Endothelial cell of umbilical vein (primary cell): ENCODE measurements at regions not wholly inside any gene's neighbourhood (a gene's known extent, or its start where the extent isn't known, plus 50 kb on each side); places are given as distances from the start of the nearest gene placed in this dataset.
"Not testable (repeated sequence)": the region's sequence is repeated elsewhere in the genome, so short reads cannot be mapped to it uniquely, and the experiment has no call there.

Experiments used
- BruUV-seq: library from RNA; stranded (reverse); fragments of 400-500 nt; replicated peaks from 2 replicates; lab custom pipeline; 2021; lab: Mats Ljungman, UMichigan
- CTCF ChIA-PET: fragments of 300-600, 350-600 bp; sonication (Branson Sonifier 250); formaldehyde crosslinking; loops from one replicate; lab custom pipeline; 2021; ENCODE audit warnings: antibody characterized with exemption, inconsistent platforms; lab: Charles Lee
- POLR2A ChIA-PET: fragments of 300-600, 350-600 bp; sonication (Branson Sonifier 250); formaldehyde crosslinking; loops from one replicate; lab custom pipeline; 2021; ENCODE audit warnings: antibody characterized with exemption, inconsistent platforms; lab: Charles Lee
- DNase-seq: peaks from one replicate; pipeline ENCODE4 v3.0.0-alpha.2; 2011; ENCODE audit warnings: low read depth, low spot score
- FAIRE-seq: peaks from 2 replicates; lab custom pipeline; 2011; peaks lifted over from hg19 to GRCh38; lab: Jason Lieb, UNC
- H2AFZ ChIP-seq: 2 replicates; pipeline ENCODE4 v1.6.0; 2012; ENCODE audit warnings: low read depth, low read length, control low read depth, inconsistent platforms
- H3K27ac ChIP-seq: 2 replicates; pipeline ENCODE4 v1.5.1; 2011; ENCODE audit warnings: low read depth, mild to moderate bottlenecking, control low read depth, low read length, moderate library complexity; ENCODE audit not compliant: insufficient read depth
- H3K27me3 ChIP-seq, 2 experiments: 2 replicates each; pipeline versions ENCODE4 v1.6.0 to v1.6.1; 2011; ENCODE audit warnings: low read length in 2 of 2, mixed read lengths in 1 of 2; ENCODE audit not compliant: control insufficient read depth in 2 of 2, insufficient read depth in 2 of 2
- H3K36me3 ChIP-seq, 2 experiments: 2 replicates in 1 of 2; 3 replicates in 1 of 2; pipeline ENCODE4 v1.5.1; 2011; ENCODE audit warnings: low read length in 2 of 2, mild to moderate bottlenecking in 1 of 2, moderate library complexity in 1 of 2; ENCODE audit not compliant: control insufficient read depth in 2 of 2, insufficient read depth in 2 of 2; ENCODE audit errors: extremely low read depth in 1 of 2
- H3K4me1 ChIP-seq: 3 replicates; pipeline ENCODE4 v1.5.1; 2011; ENCODE audit warnings: mild to moderate bottlenecking, low read length; ENCODE audit not compliant: control insufficient read depth, insufficient read depth; ENCODE audit errors: extremely low read depth
- H3K4me2 ChIP-seq: 2 replicates; pipeline ENCODE4 v1.6.1; 2011; ENCODE audit warnings: low read length, control low read depth, mixed read lengths; ENCODE audit not compliant: insufficient read depth
- H3K4me3 ChIP-seq, 3 experiments: fragments of 200-600 bp in 1 of 3; sonication (generic), shearing (Covaris generic) in 1 of 3; replicated peaks in 1 of 3; 2 replicates each; pipeline ENCODE4 v1.5.1; 2011 to 2016; ENCODE audit warnings: control low read depth in 3 of 3, low read length in 3 of 3, mild to moderate bottlenecking in 2 of 3, inconsistent platforms in 1 of 3, low read depth in 1 of 3, moderate library complexity in 1 of 3; ENCODE audit not compliant: insufficient read depth in 1 of 3
- H3K79me2 ChIP-seq: 2 replicates; pipeline ENCODE4 v1.6.0; 2012; ENCODE audit warnings: low read length, inconsistent platforms; ENCODE audit not compliant: control insufficient read depth, insufficient read depth
- H3K9ac ChIP-seq: replicated peaks from 2 replicates; pipeline ENCODE3; 2011; ENCODE audit warnings: low read length, control low read depth; ENCODE audit not compliant: insufficient read depth; ENCODE audit errors: extremely low read depth
- H3K9me1 ChIP-seq: replicated peaks from 3 replicates; pipeline ENCODE4 v1.6.0; 2011; ENCODE audit warnings: mild to moderate bottlenecking, low read length; ENCODE audit not compliant: control insufficient read depth, insufficient read depth; ENCODE audit errors: extremely low read depth
- H3K9me3 ChIP-seq: replicated peaks from 2 replicates; pipeline ENCODE4 v1.5.1; 2012; ENCODE audit warnings: low read length, inconsistent platforms; ENCODE audit not compliant: control insufficient read depth, insufficient read depth
- H4K20me1 ChIP-seq: replicated peaks from 2 replicates; pipeline ENCODE3; 2011; ENCODE audit warnings: mild to moderate bottlenecking, low read length; ENCODE audit not compliant: control insufficient read depth, insufficient read depth; ENCODE audit errors: extremely low read depth
- CTCF ChIP-seq, 2 donors: IDR thresholded peaks; 1 replicate in 1 of 2; 2 replicates in 1 of 2; pipeline ENCODE4 v1.5.1; 2011; ENCODE audit warnings: low read length in 2 of 2, mild to moderate bottlenecking in 2 of 2, moderate library complexity in 2 of 2, control low read depth in 1 of 2, inconsistent platforms in 1 of 2, low read depth in 1 of 2; ENCODE audit not compliant: insufficient read depth in 1 of 2; ENCODE audit errors: extremely low read depth in 1 of 2
- EZH2 ChIP-seq: IDR thresholded peaks from 2 replicates; pipeline ENCODE4 v1.6.1; 2012; ENCODE audit warnings: borderline replicate concordance, low read depth, mild to moderate bottlenecking, moderate library complexity, low read length, inconsistent platforms; ENCODE audit not compliant: severe bottlenecking
- FOS ChIP-seq: IDR thresholded peaks from 2 replicates; pipeline ENCODE4 v1.6.1; 2011; ENCODE audit warnings: mild to moderate bottlenecking, low read length, moderate library complexity, borderline replicate concordance; ENCODE audit not compliant: insufficient read depth
- GATA2 ChIP-seq: IDR thresholded peaks from 2 replicates; pipeline ENCODE4 v1.7.0; 2011; ENCODE audit warnings: low read depth, mild to moderate bottlenecking, moderate library complexity, mixed read lengths, low read length; ENCODE audit not compliant: insufficient read length, insufficient read depth
- JUN ChIP-seq: IDR thresholded peaks from 2 replicates; pipeline ENCODE4 v1.6.1; 2011; ENCODE audit warnings: borderline replicate concordance, low read depth; ENCODE audit not compliant: insufficient read length, insufficient read depth
- MAX ChIP-seq: IDR thresholded peaks from 2 replicates; pipeline ENCODE4 v1.6.1; 2011; ENCODE audit not compliant: insufficient read depth, insufficient read length
- MYC ChIP-seq: IDR thresholded peaks from one replicate; pipeline ENCODE4 v1.6.1; 2011; ENCODE audit warnings: mild to moderate bottlenecking, low read depth, low read length
- POLR2A ChIP-seq: IDR thresholded peaks from 2 replicates; pipeline ENCODE4 v1.6.1; 2012; ENCODE audit warnings: low read depth, mild to moderate bottlenecking, control low read depth, low read length
- POLR2AphosphoS5 ChIP-seq: IDR thresholded peaks from 2 replicates; pipeline ENCODE4 v1.6.1; 2012; ENCODE audit warnings: low read depth, mild to moderate bottlenecking, control low read depth, low read length, moderate library complexity; ENCODE audit not compliant: insufficient read depth
- dilution Hi-C: fragments of 300-500 bp; cut with MboI; formaldehyde crosslinking; loops from one replicate; pipeline ENCODE4 v1.15.0; 2019; ENCODE audit warnings: low sequenced_read_pairs; ENCODE audit not compliant: extremely low pct_ligation_motif_present
- intact Hi-C: fragments of 100-400 bp; cut with micrococcal nuclease; formaldehyde crosslinking; loops from one replicate; pipeline ENCODE4 v1.10.0; 2022

- no TSS peak for BruUV-seq
- Histone ChIP-seq H3K9me1 (no peaks in the 10 kb centered on the region), H2AFZ (no peak overlapping the region), H3K79me2 (no peaks in the 10 kb centered on the region), H4K20me1 (no peaks in the 10 kb centered on the region), H3K27me3 (no peaks in the 10 kb centered on the region), H3K4me3 (no peak overlapping the region), H3K4me2 (no peak overlapping the region), H3K9ac (no peak overlapping the region), H3K4me1 (no peaks in the 10 kb centered on the region), H3K36me3 (no peaks in the 10 kb centered on the region), H3K9me3 (no peaks in the 10 kb centered on the region), H3K27ac (no peak overlapping the region)
- dilution Hi-C loops (no loop called here), intact Hi-C loops (no loop called here)
- DNase-seq: no peak
- FAIRE-seq: no peak
- CTCF ChIA-PET: interaction anchor here (1.0 kb wide), 1 partner anchor 8 kb away, joined by 3 read pairs; no protein-coding TSS in a partner anchor
- TF ChIP-seq GATA2: no peak
- TF ChIP-seq POLR2AphosphoS5: no peak
- no peak for TF ChIP-seq JUN
- TF ChIP-seq EZH2: no peak
- TF ChIP-seq CTCF (IDR thresholded peaks at IDR 0.05; ENCODE audit: extremely low read depth in 1 of 2, insufficient read depth in 1 of 2, low read depth in 1 of 2, low read length in 2 of 2): no peak
- no peak for TF ChIP-seq MYC
- no peak for TF ChIP-seq POLR2A
- no peak for TF ChIP-seq FOS
- no peak for TF ChIP-seq MAX
- POLR2A ChIA-PET: no interaction called here
These were observed 322.3 kb upstream of the EDIL3 start for GRCh38 chr5:84706678-84707641.

- CTCF ChIA-PET, intact Hi-C loops, H3K4me3 ChIP-seq, dilution Hi-C loops, BruUV-seq, H3K4me2 ChIP-seq, POLR2A ChIA-PET, H3K27ac ChIP-seq, H3K36me3 ChIP-seq, H3K4me1 ChIP-seq, FAIRE-seq, DNase-seq, H3K9ac ChIP-seq, H3K27me3 ChIP-seq, H3K79me2 ChIP-seq, H2AFZ ChIP-seq, H4K20me1 ChIP-seq, H3K9me1 ChIP-seq, H3K9me3 ChIP-seq: not testable (repeated sequence)
These were observed 315.9 kb upstream of the EDIL3 start for GRCh38 chr5:84700545-84700944.
